ENCODE measurements at regions not wholly inside any gene's neighbourhood (a gene's known extent, or its start where the extent isn't known, plus 50 kb on each side); places are given as distances from the start of the nearest gene placed in this dataset.

DNA sequence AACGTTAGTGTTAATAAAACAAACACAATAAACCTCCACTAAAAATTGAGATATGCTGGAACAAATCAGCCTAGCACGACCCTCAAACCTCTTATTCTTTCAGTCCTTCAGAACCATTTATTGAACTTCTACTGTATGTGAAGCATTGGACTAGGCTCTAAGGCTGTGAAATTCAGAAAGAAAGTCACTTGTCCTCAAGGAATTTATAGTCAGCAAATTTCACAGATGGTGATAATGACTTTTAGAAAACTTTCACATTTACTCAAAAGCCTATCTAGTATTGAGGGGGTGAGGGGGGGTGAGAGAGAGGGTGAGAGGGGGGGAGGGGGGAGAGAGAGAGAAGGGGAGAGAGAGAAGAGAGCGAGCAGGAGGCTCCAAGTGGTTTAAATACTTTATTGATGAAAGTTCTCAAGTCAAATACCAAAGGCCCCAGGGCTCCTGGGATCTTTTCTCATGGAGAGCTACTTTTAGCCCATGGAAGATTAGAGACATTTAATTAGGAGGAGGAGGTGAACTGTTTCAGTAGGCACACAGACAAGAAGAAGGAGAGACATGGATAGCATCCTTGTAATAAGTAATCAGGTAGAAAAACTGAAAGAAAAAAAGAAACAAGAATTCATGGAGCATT is 66.3 kb upstream of the SSX2IP start:
- Histone ChIP-seq H3K36me3 (no peaks in the 10 kb centered on the region), H3K9me3 (no peaks in the 10 kb centered on the region), H3K27ac (no peak overlapping the region), H3K4me3 (no peak overlapping the region), H3K27me3 (no peaks in the 10 kb centered on the region), H3K4me1 (peaks cover 0 to 8% (median 3%) of the 10 kb centered on the region in 4 donors)
- no peak for DNase-seq
- TF ChIP-seq, protein P1, sequence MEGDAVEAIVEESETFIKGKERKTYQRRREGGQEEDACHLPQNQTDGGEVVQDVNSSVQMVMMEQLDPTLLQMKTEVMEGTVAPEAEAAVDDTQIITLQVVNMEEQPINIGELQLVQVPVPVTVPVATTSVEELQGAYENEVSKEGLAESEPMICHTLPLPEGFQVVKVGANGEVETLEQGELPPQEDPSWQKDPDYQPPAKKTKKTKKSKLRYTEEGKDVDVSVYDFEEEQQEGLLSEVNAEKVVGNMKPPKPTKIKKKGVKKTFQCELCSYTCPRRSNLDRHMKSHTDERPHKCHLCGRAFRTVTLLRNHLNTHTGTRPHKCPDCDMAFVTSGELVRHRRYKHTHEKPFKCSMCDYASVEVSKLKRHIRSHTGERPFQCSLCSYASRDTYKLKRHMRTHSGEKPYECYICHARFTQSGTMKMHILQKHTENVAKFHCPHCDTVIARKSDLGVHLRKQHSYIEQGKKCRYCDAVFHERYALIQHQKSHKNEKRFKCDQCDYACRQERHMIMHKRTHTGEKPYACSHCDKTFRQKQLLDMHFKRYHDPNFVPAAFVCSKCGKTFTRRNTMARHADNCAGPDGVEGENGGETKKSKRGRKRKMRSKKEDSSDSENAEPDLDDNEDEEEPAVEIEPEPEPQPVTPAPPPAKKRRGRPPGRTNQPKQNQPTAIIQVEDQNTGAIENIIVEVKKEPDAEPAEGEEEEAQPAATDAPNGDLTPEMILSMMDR (IDR thresholded peaks at IDR 0.05): no peak
- no peak for TF ChIP-seq EP300 (IDR thresholded peaks at IDR 0.05)
- no peak for TF ChIP-seq POLR2AphosphoS5 (IDR thresholded peaks at IDR 0.05)
- TF ChIP-seq POLR2A (IDR thresholded peaks at IDR 0.05): no peak
- intact Hi-C loops (cut with DNase I; ENCODE audit: low total_unique reads): no loop called here
- 45 to 58% (median 48%) methylated on average over 3 of the region's 3 CpGs for WGBS, 5 donors

DNA sequence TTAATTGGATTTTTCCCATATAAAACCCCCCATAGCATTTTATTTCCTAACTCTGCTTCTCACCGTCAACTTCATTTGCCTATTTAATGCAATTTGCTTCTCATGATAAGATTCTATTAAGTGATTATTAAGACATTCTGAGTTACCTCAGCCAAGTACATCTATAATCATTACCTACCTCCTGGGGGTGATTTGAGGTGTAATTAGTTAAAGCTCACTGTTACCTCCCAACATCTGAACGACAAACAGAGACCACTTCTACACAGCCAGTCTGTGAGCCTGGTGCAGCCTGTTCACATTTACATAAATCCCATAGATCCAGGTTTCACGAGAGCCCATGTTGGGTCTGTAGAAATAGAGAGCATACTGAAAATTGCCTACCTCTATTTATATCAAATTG is 65.7 kb upstream of the SSX2IP start:
- intact Hi-C loops (cut with DNase I; ENCODE audit: low total_unique reads): no loop called here

DNA sequence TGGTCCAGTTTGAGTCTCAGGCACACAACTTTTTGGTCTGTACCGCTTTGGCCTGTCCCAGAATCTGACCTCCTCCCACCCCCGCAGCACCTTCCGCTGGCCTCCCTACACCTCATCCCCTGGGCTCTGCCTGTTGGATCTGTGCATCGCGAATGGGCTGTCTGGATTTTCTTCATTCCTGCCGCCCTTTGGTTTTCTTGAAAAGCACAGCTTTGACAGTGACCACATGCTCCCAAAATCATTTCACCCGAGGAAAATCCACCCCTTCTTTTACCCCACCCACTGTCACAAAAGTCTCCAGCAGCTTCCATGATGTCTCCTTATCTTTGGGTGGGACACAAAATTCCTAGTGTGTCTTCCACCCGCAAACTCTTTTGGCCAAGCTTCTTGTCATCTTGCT is 65.0 kb upstream of the SSX2IP start:
- Histone ChIP-seq H3K4me1 (peaks cover 0 to 8% (median 3%) of the 10 kb centered on the region in 4 donors), H3K27me3 (no peaks in the 10 kb centered on the region), H3K36me3 (no peaks in the 10 kb centered on the region), H3K9me3 (no peaks in the 10 kb centered on the region), H3K4me3 (no peak overlapping the region), H3K27ac (no peak overlapping the region)
- intact Hi-C loops (cut with DNase I; ENCODE audit: low total_unique reads): no loop called here
- WGBS, 5 donors: 90 to 93% (median 92%) methylated on average over 8 of the region's 8 CpGs
- no peak for TF ChIP-seq POLR2AphosphoS5 (IDR thresholded peaks at IDR 0.05)
- no peak for TF ChIP-seq EP300 (IDR thresholded peaks at IDR 0.05)
- TF ChIP-seq, protein P1 (IDR thresholded peaks at IDR 0.05): no peak
- TF ChIP-seq POLR2A (IDR thresholded peaks at IDR 0.05): no peak
- no peak for DNase-seq

More for the DNA sequence above, 65.7 kb upstream of the SSX2IP start:
- Histone ChIP-seq H3K27me3 (no peaks in the 10 kb centered on the region), H3K36me3 (no peaks in the 10 kb centered on the region), H3K27ac (no peak overlapping the region), H3K9me3 (no peaks in the 10 kb centered on the region), H3K4me1 (peaks cover 0 to 8% (median 3%) of the 10 kb centered on the region in 4 donors), H3K4me3 (no peak overlapping the region)
- WGBS, 5 donors: 55 to 76% (median 68%) methylated on average over 3 of the region's 3 CpGs
- no peak for DNase-seq
- TF ChIP-seq POLR2AphosphoS5 (IDR thresholded peaks at IDR 0.05) (no peak), EP300 (IDR thresholded peaks at IDR 0.05) (no peak), POLR2A (IDR thresholded peaks at IDR 0.05) (no peak)
- TF ChIP-seq, protein P1 (IDR thresholded peaks at IDR 0.05): no peak

DNA sequence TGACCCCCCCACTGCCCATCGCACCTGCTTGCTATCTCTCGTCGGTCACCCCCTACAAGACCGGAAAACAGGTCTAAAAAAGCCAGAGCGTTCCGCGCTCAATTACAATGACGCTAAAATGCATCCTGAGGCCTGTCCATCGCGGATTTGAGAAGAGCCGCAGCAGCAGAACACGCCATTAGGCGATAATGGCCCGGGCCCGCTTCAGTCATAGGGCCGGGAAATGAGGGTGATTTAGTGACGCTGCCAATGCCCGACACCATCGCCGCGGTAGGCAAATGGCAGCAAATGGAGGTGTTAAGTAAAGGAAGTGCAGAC is 64.1 kb upstream of the SSX2IP start:
- no peak overlapping the region for H3K4me3 ChIP-seq
- H3K36me3 ChIP-seq: no peaks in the 10 kb centered on the region
- TF ChIP-seq POLR2A (IDR thresholded peaks at IDR 0.05): no peak
- TF ChIP-seq POLR2AphosphoS5 (IDR thresholded peaks at IDR 0.05): no peak
- no peak for TF ChIP-seq EP300 (IDR thresholded peaks at IDR 0.05)
- TF ChIP-seq, protein P1 (IDR thresholded peaks at IDR 0.05): no peak
- no peaks in the 10 kb centered on the region for H3K9me3 ChIP-seq
- H3K4me1 ChIP-seq: peaks cover 0 to 6% (median 3%) of the 10 kb centered on the region in 4 donors
- intact Hi-C loops (cut with DNase I; ENCODE audit: low total_unique reads): no loop called here
- H3K27me3 ChIP-seq: no peaks in the 10 kb centered on the region
- H3K27ac ChIP-seq: no peak overlapping the region
- WGBS, 5 donors: 74 to 84% (median 76%) methylated on average over 21 of the region's 21 CpGs
- DNase-seq: no peak
